ENCODE measurements at regions not wholly inside any gene's neighbourhood (a gene's known extent, or its start where the extent isn't known, plus 50 kb on each side); places are given as distances from the start of the nearest gene placed in this dataset.
"Not testable (repeated sequence)": the region's sequence is repeated elsewhere in the genome, so short reads cannot be mapped to it uniquely, and the experiment has no call there.

DNA sequence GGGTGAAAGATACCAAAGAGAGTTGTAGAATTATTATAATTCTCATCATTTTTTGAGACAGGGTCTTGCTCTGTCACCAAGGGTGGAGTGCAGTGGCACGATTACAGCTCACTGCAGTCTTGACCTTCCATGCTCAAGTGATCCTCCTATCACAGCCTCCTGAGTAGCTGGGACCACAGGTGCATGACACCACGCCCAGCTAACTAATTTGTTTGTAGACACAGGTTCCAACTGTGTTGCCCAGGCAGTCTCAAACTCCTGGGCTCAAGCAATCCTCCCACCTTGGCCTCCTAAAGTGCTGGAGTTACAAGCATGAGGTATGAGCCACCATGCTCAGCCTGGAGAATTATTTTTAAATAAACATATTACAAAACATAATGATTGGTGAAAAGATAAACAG, 92.8 kb upstream of the MSH6 start:
- DNase-seq (ENCODE audit: low spot score): no peak

GRCh38 chr2:47689118-47689517, 93.8 kb upstream of the MSH6 start:
- DNase-seq (ENCODE audit: low spot score): not testable (repeated sequence)

GRCh38 chr2:47688561-47688960, 94.4 kb upstream of the MSH6 start:
- DNase-seq (ENCODE audit: low spot score): no peak

DNA sequence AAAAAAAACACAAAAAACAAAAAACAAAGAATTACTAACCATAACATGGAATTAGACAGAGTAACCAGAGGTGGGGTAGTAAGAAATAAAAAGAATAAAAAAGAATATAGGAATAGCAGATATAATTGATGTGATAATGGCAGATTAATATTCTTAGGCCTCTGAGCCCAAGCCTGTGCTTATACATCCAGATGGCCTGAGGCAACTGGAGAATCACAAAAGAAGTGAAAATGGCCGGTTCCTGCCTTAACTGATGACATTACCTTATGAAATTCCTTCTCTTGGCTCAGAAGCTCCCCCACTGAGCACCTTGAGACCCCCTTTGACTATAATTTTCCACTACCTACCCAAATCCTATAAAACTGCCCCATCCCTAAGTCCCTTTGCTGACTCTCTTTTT, 95.1 kb upstream of the MSH6 start:
- DNase-seq (ENCODE audit: low spot score): no peak

- DNase-seq (ENCODE audit: low spot score): no peak
Observed at GRCh38 chr2:47686018-47686417, 96.9 kb upstream of the MSH6 start.

GRCh38 chr2:47682216-47682749, 100.7 kb upstream of the MSH6 start:
- no peak for DNase-seq (ENCODE audit: low spot score)

DNA sequence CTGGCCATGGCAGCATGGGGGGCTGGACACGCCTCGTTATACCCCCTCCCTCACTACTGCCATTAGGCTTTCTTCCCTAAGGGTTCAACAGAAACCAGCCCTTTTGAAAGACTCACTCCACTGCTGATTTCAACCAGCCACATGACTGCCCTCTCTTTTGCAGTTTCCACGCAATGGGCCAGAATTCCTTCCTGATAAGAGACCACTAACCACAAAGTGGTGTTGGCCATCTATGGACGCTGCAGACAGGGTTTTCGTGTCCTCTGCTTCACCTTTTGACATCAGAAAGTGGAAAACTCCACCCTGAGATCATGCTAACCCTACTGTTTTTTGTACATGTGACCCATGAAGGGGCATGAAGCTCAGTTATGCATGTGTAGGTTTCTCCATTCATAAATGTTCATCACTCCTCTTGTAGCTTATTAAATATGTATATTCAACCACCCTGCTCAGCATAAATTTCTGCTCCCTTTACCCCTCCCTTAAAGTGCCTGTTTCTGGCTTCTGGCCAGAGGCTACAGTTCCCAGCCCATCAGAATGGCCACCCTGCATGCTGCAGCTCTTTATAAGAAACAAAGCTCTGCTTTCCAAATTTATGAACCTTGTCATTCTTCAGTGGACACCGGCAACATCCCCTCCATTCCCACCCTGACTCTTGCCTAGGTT, 105.6 kb upstream of the KCNK12 start:
- no peak for DNase-seq (ENCODE audit: low spot score)

GRCh38 chr2:47675196-47675825, 104.5 kb upstream of the KCNK12 start:
- no peak for DNase-seq (ENCODE audit: low spot score)

DNA sequence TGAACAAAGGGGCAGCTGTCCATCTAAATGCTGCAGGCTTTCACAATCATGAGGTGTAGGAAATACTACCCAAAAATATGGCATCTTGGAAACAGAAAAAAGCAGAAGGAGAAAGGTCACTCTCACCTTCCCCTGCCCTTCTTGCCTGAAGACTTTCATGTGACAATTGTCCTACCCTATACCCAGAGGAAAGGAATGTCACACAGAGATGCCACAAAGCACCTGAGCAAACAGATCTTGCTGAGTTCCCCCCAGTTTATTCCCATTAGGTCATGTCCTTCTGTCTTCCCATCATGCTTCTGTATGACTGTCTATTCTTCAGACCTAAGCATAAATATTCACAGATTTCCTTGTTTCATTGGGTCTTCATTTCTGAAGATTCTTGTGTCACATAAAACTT, 95.5 kb upstream of the KCNK12 start:
- DNase-seq (ENCODE audit: low spot score): no peak

GRCh38 chr2:47664817-47665216, 94.0 kb upstream of the KCNK12 start:
- DNase-seq (ENCODE audit: low spot score): no peak

DNA sequence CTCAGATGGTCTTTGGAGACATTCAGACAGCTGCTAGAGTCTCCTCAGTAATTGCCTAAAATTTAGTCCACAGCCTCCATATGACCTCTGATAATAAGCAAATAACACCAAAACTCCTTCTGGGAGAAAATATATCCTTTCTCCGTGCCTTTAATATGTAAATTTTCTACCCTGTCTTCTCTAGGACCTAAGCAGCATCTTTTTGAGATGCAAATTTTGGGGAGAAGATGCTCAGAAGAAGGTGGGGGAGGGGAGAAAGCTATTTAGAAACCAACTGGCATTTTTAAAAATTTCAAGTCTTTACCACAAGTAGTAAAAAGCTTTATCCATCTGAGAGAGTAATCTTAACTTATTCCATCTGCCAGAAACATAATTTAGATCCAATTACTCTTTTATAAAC, 91.8 kb upstream of the KCNK12 start:
- DNase-seq (ENCODE audit: low spot score): no peak

GRCh38 chr2:47661310-47661709, 90.5 kb upstream of the KCNK12 start:
- DNase-seq (ENCODE audit: low spot score): no peak

GRCh38 chr2:47660168-47660567, 89.4 kb upstream of the KCNK12 start:
- DNase-seq (ENCODE audit: low spot score): no peak

DNA sequence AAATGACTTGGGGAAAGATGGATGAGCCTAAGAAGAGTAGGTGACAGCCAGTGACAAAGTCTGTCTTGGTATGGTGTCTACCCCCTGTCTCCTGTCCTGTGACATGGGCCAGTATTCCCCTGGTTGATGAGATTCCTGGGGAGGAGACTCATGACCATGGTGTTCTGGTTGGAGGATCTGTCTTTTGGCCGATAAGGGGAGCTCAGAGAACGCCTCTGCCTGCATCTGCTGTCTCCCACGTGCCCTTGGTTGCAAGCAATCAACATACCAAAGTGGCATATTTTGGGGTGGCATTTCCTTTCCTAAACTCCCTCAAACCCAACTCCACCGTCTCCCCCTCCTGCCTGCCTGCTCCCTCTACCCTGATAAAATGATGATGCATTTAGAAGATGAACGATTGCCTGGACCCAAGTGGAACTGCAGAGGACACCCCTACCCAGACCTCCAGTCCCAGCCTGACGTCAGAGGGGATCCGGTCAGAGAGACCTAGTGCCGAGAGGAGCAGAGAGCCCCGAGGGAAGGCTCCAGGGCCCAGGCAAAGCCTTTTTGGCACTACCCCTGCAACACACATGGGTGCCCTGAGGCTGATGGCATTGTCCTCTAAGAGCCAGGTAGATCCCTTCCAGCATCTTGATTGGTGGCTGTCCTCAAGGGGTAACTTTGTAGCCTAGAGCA, 88.0 kb upstream of the KCNK12 start:
- no peak for DNase-seq (ENCODE audit: low spot score)

DNA sequence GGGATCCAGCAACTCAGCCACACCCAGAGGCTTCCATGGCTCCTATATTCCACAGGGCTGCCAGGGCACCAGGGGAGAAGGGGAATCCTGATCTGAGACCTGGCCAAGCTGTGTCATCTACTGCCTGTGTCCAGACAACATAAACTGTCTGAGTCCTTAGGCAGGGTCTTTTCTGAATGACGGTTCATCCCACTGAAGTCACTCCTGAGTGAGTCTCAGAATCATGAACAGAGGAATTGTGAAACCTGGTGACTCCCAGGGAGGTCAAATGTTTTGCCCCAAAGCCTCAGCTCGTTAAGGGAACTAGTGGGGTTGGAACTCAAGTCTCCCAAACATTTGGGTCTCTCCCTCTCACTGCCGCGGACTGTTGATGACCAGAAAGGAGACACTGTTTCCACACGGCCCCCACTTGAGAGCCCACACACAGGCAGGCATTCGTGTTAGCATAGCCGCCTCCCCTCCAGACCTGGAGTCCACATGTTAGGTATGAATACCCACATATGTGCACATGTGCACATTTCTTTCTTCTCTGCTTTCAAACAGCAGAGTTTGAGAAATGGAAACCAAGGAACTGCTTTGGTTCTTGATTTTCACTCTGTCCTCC, 87.2 kb upstream of the KCNK12 start:
- DNase-seq (ENCODE audit: low spot score): no peak

GRCh38 chr2:47656715-47657600, 86.2 kb upstream of the KCNK12 start:
- DNase-seq (ENCODE audit: low spot score): no peak

DNA sequence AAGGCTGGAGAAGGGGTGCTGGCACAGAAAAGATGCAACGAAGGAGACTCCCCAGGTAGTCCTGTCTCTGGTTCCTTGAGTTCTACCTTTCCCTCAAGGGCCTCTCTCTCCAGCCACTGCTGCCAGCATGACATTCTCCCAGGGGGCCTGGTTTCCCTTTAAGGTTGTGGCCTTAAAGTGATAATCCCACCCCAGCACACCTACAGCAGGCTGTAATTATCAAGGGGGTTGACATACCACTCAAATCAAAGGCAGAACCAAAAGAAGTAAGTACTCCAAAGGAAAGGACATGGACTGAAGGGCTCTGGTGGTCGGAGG, 84.7 kb upstream of the KCNK12 start:
- no peak for DNase-seq (ENCODE audit: low spot score)

DNA sequence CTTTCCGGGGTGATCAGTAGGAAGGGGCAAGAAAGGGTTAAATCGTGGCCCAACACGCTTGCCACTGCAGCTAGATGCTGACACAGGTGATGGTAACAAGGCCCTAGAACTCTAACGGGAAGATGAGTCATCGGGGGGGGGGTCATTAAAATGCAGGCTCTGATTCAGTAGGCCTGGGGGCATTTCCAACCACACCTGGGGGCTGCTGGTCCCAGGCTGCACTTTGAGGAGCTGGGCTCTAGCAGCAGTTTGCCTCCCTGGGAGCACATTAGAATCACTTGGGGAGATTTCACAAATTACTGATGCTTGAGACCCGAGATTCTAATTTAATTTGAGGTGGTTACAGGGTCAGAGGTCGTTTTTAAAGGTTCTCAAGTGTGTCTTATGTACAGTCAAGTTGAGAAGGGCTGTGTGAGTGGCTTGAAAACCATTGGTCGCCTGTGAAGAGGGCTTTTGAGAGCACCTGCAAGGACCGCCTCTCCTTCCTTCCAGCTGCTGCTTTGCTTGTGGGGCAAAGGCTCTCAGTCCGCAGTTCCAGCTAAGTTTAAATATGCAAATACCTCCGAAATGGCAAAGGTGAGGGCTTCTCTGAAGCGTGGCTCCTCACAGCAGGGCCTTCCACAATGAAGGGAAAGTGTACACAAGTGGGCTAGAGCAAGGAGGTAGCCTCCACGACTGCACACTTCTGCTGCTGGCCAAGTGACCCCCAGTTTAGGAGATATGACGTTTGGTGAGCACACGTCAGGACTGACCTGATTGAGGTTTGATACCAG, 84.2 kb upstream of the KCNK12 start:
- no peak for DNase-seq (ENCODE audit: low spot score)

DNA sequence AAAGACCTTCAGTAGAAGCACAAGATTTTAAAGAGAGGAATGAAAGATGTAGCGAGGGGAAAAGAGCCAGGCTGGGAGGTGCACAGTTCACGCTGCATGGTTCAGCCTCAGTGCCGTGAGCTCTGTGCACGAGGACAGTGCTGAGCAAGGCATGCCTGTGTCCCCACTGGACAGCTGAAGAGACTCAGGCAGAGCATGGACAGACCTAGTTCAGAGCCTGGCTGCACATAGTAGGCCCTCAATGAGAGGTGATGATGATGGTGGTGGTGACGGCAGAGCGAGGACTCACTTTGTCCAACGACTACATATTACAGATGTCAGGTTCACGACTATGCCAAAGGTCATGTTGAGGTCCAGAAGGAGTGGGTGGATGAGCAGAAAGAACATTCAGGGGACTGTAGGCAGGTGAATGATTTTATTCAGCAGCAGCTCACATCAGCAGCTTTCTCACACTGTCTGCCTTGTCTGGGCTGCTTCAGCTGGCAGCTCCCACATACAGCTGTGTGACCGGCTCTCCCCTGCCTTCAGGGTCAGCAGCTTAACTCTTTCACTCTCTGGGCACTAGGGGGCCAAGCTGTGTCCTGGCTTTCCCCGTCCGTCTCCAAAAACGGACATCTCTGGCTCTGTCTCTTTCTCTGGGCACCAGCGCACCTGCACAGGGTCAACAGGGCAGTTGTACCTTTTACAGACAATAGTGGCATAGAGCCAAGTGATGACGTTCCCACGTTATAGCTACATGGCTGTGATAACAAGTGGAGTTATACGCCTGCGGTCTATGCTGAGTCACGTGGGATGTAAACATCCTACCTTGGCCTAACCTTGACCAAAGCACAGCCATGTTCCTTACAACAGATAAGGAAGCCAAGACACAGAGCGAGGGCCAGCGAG, 83.4 kb upstream of the KCNK12 start:
- DNase-seq (ENCODE audit: low spot score): no peak

- DNase-seq (ENCODE audit: low spot score): no peak
Observed at GRCh38 chr2:47653036-47653435, 82.3 kb upstream of the KCNK12 start.
